OCI-LY7 (cell line): ENCODE measurements at regions not wholly inside any gene's neighbourhood (a gene's known extent, or its start where the extent isn't known, plus 50 kb on each side); places are given as distances from the start of the nearest gene placed in this dataset.

Experiments
- BruUV-seq: library from RNA; stranded (reverse); fragments of 400-500 nt; replicated peaks from 2 replicates; lab custom pipeline; 2021; lab: Mats Ljungman, UMichigan
- CTCF ChIA-PET: fragments of 300-600 bp; sonication (Branson Sonifier 250); formaldehyde crosslinking; loops from one replicate; lab custom pipeline; 2022; ENCODE audit warnings: antibody characterized with exemption; ENCODE audit not compliant: unreplicated experiment; lab: Charles Lee
- POLR2A ChIA-PET: fragments of 300-600 bp; sonication (Branson Sonifier 250); formaldehyde crosslinking; loops from one replicate; lab custom pipeline; 2022; ENCODE audit warnings: antibody characterized with exemption; lab: Charles Lee
- DNase-seq: peaks from one replicate; pipeline ENCODE4 v3.0.0-alpha.2; 2015; ENCODE audit warnings: low spot score
- H2AFZ ChIP-seq: fragments of 200-600 bp; sonication (generic), shearing (Covaris generic); 2 replicates; pipeline ENCODE4 v1.6.1; 2014; ENCODE audit warnings: mild to moderate bottlenecking, antibody characterized with exemption, low read length, moderate library complexity
- H3K27ac ChIP-seq: fragments of 200-600 bp; sonication (generic); 2 replicates; pipeline ENCODE4 v1.5.1; 2014; ENCODE audit warnings: mixed run types, low read depth, mild to moderate bottlenecking, moderate library complexity, low read length, inconsistent platforms; ENCODE audit not compliant: poor library complexity, severe bottlenecking
- H3K36me3 ChIP-seq: fragments of 200-600 bp; sonication (generic); 2 replicates; pipeline ENCODE4 v1.6.1; 2014; ENCODE audit warnings: mild to moderate bottlenecking, antibody characterized with exemption, low read length, moderate library complexity, mixed read lengths; ENCODE audit not compliant: insufficient read depth
- H3K4me1 ChIP-seq: fragments of 200-600 bp; sonication (generic); 2 replicates; pipeline ENCODE4 v1.5.1; 2014; ENCODE audit warnings: mild to moderate bottlenecking, low read length; ENCODE audit not compliant: insufficient read depth, poor library complexity, severe bottlenecking
- H3K4me2 ChIP-seq: fragments of 200-600 bp; sonication (generic); 2 replicates; pipeline ENCODE4 v1.6.1; 2014; ENCODE audit warnings: mild to moderate bottlenecking, low read length
- H3K4me3 ChIP-seq: fragments of 200-600 bp; sonication (generic); 2 replicates; pipeline ENCODE4 v1.5.1; 2014; ENCODE audit warnings: mild to moderate bottlenecking, low read depth, low read length; ENCODE audit not compliant: poor library complexity, severe bottlenecking
- H3K79me2 ChIP-seq: fragments of 200-600 bp; sonication (generic); 2 replicates; pipeline ENCODE4 v1.6.1; 2016; ENCODE audit warnings: low read depth, mild to moderate bottlenecking, low read length, moderate library complexity, mixed read lengths; ENCODE audit not compliant: insufficient read depth
- H3K9me2 ChIP-seq: fragments of 200-600 bp; sonication (generic); 2 replicates; pipeline ENCODE4 v1.6.1; 2016; ENCODE audit warnings: mild to moderate bottlenecking, low read length, mixed read lengths; ENCODE audit not compliant: insufficient read depth
- H3K9me3 ChIP-seq: fragments of 200-600 bp; sonication (generic); 2 replicates; pipeline ENCODE4 v1.6.1; 2014; ENCODE audit warnings: mild to moderate bottlenecking, mixed run types, low read length, mixed read lengths
- H4K20me1 ChIP-seq: fragments of 200-600 bp; sonication (generic); 2 replicates; pipeline ENCODE4 v1.6.1; 2014; ENCODE audit warnings: mild to moderate bottlenecking, antibody characterized with exemption, low read length, moderate library complexity, mixed read lengths; ENCODE audit not compliant: insufficient read depth
- EZH2phosphoT487 ChIP-seq: fragments of 200-600 bp; sonication (generic); IDR thresholded peaks from 2 replicates; pipeline ENCODE4 v1.6.1; 2018; ENCODE audit warnings: low read depth, borderline replicate concordance, mild to moderate bottlenecking, mixed run types, antibody characterized with exemption, low read length, moderate library complexity, mixed read lengths
- intact Hi-C: fragments of 100-400 bp; cut with micrococcal nuclease; formaldehyde crosslinking; loops from one replicate; pipeline ENCODE4 v1.10.0; 2022; ENCODE audit not compliant: unreplicated experiment
- TF ChIP-seq, protein P1 (sequence below): fragments of 200-600 bp; sonication (generic); conservative IDR thresholded peaks from 2 replicates; pipeline ENCODE4 v1.5.1; 2014; ENCODE audit warnings: mild to moderate bottlenecking, antibody characterized with exemption, low read length, moderate library complexity, mixed read lengths

DNA sequence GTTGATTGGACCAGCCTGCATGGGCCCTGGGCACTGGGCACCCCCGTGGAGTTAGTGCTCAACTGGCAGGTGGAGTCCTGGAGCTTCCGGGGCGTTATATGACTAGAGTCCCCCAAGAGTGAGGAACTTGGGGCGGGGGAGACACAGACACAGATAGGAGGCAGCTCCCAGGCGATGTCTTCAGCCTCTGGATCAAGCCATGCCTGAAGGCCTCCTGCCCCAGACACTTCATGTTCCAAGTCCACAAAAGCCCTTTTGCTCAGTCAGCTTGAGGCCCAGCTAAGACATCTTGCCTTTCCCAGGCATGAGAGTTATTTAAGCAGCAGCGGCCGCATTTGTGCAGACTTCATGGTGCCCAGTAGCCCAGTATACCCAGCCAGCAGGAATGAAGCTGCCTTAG lies 136.6 kb upstream of the CIBAR2 start:
- CTCF ChIA-PET: no interaction called here
- H2AFZ ChIP-seq: no peak overlapping the region
- no peak overlapping the region for H3K4me3 ChIP-seq
- no peaks in the 10 kb centered on the region for H3K36me3 ChIP-seq
- no peak for TF ChIP-seq EZH2phosphoT487
- TF ChIP-seq, protein P1, sequence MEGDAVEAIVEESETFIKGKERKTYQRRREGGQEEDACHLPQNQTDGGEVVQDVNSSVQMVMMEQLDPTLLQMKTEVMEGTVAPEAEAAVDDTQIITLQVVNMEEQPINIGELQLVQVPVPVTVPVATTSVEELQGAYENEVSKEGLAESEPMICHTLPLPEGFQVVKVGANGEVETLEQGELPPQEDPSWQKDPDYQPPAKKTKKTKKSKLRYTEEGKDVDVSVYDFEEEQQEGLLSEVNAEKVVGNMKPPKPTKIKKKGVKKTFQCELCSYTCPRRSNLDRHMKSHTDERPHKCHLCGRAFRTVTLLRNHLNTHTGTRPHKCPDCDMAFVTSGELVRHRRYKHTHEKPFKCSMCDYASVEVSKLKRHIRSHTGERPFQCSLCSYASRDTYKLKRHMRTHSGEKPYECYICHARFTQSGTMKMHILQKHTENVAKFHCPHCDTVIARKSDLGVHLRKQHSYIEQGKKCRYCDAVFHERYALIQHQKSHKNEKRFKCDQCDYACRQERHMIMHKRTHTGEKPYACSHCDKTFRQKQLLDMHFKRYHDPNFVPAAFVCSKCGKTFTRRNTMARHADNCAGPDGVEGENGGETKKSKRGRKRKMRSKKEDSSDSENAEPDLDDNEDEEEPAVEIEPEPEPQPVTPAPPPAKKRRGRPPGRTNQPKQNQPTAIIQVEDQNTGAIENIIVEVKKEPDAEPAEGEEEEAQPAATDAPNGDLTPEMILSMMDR: no peak
- H3K9me3 ChIP-seq: no peaks in the 10 kb centered on the region
- H4K20me1 ChIP-seq: no peaks in the 10 kb centered on the region
- no peaks in the 10 kb centered on the region for H3K9me2 ChIP-seq
- intact Hi-C loops: loop anchor here (5.0 to 10.0 kb wide), 2 partner anchors 132 to 146 kb away; no protein-coding TSS in a partner anchor
- H3K4me2 ChIP-seq: no peak overlapping the region
- BruUV-seq: no TSS peak
- peaks cover 23% of the 10 kb centered on the region for H3K4me1 ChIP-seq
- H3K79me2 ChIP-seq: no peaks in the 10 kb centered on the region
- no peak for DNase-seq
- H3K27ac ChIP-seq: no peak overlapping the region
- POLR2A ChIA-PET: interaction anchor here (0.6 kb wide), 1 partner anchor 696 kb away, joined by 5 read pairs; no protein-coding TSS in a partner anchor

DNA sequence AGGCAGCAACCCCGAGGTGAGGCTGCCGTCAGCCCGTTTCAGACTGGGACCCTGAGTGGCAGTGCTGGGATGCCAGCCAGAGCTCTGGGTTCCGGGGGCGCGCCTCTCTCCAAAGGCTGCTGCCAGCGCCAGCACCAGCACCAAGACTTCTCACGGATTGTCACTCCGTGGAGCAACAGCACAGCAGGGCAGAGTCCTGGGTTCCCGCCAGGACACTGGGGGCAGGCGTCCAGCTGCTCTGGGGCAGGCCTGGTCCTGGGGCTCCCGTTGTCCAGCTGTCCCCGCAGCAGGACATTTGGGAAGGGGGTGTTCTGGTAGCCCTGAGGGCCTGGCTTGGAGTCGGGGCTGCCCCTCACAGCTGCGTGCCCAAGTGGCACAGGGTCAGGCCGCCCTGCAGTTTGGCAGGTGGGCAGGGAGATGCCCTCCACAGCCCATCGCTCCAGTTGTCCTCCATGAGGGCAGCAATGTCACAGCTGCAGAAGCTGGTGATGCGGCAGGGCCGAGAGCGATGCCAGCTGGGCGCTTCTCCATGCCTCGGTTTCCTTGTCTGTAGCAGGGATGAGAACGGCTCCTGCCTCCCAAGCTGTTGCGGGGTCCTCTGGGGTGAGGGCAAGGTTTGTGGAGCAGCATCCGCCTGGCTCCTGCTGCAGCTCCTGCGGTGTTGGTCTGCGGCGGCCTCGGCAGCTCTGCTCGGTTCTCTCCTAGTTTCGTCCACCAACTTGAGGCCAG lies 137.3 kb upstream of the CIBAR2 start:
- H3K9me3 ChIP-seq: no peaks in the 10 kb centered on the region
- intact Hi-C loops: loop anchor here (5.0 to 10.0 kb wide), 3 partner anchors 132 to 178 kb away; no protein-coding TSS in a partner anchor
- no peak overlapping the region for H3K27ac ChIP-seq
- TF ChIP-seq, protein P1: no peak
- TF ChIP-seq EZH2phosphoT487: no peak
- DNase-seq: no peak
- H4K20me1 ChIP-seq: no peaks in the 10 kb centered on the region
- POLR2A ChIA-PET: interaction anchor here (0.6 kb wide), 1 partner anchor 697 kb away, joined by 5 read pairs; no protein-coding TSS in a partner anchor
- peaks cover 23% of the 10 kb centered on the region for H3K4me1 ChIP-seq
- CTCF ChIA-PET: no interaction called here
- H3K4me2 ChIP-seq: no peak overlapping the region
- H3K4me3 ChIP-seq: no peak overlapping the region
- no peaks in the 10 kb centered on the region for H3K79me2 ChIP-seq
- no peak overlapping the region for H2AFZ ChIP-seq
- no peaks in the 10 kb centered on the region for H3K9me2 ChIP-seq
- BruUV-seq: no TSS peak
- H3K36me3 ChIP-seq: no peaks in the 10 kb centered on the region

DNA sequence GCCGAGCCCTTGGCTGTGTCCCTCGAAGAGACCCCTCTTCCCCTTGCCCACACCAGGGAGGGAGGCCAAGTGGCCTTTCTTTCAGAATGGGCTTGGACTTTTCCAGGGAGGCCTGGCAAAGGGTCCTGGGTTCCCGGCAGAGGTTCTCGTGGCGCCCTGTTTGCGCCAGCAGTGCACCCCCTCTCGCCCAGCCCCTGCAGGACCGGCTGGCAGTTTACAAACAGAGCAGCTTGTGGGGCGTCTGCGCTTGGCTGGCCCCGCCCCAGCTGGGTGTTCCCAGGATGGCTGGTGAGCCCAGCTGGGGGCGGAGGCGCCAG lies 137.8 kb upstream of the CIBAR2 start:
- Histone ChIP-seq H4K20me1 (no peaks in the 10 kb centered on the region), H3K9me3 (no peaks in the 10 kb centered on the region), H3K4me3 (no peak overlapping the region), H2AFZ (no peak overlapping the region), H3K4me2 (no peak overlapping the region), H3K36me3 (no peaks in the 10 kb centered on the region), H3K79me2 (no peaks in the 10 kb centered on the region), H3K9me2 (no peaks in the 10 kb centered on the region), H3K4me1 (peaks cover 23% of the 10 kb centered on the region), H3K27ac (no peak overlapping the region)
- intact Hi-C loops: loop anchor here (5.0 kb wide), 1 partner anchor 177 kb away; no protein-coding TSS in a partner anchor
- no peak for TF ChIP-seq EZH2phosphoT487
- TF ChIP-seq, protein P1: no peak
- no TSS peak for BruUV-seq
- CTCF ChIA-PET: no interaction called here
- POLR2A ChIA-PET: no interaction called here
- DNase-seq: no peak
